K562 (cell line): ENCODE measurements at regions not wholly inside any gene's neighbourhood (a gene's known extent, or its start where the extent isn't known, plus 50 kb on each side); places are given as distances from the start of the nearest gene placed in this dataset.

Experiments used
- ATAC-seq: fragments of 200-7000 bp; cut with Tn5 transposase; 3 replicates; pipeline ENCODE4 v1.9.1; 2020; ENCODE audit warnings: moderate library complexity
- BruUV-seq: library from RNA; stranded (reverse); fragments of 400-500 nt; replicated peaks from 2 replicates; lab custom pipeline; 2021; lab: Mats Ljungman, UMichigan
- CTCF ChIA-PET: fragments of 300-600 bp; formaldehyde crosslinking; extraction: SDS; loops from one replicate; lab custom pipeline; 2021; ENCODE audit warnings: low intra/inter-chr PET ratio; lab: Yijun Ruan, JAX
- POLR2A ChIA-PET: fragments of 300-600, 350-650 bp; sonication (Branson Sonifier 250); formaldehyde crosslinking; extraction: SDS; loops from one replicate; lab custom pipeline; 2021; ENCODE audit warnings: antibody characterized with exemption, inconsistent platforms; lab: Yijun Ruan, JAX
- DNase-seq, 4 experiments: peaks; one replicate each; pipeline versions ENCODE4 v3.0.0 to v3.0.0-alpha.2; 2011 to 2018; ENCODE audit warnings: low spot score in 3 of 4, mixed read lengths in 3 of 4; ENCODE audit errors: extremely low read depth in 1 of 4
- FAIRE-seq: peaks from 2 replicates; lab custom pipeline; 2011; peaks lifted over from hg19 to GRCh38; lab: Jason Lieb, UNC
- H2AFZ ChIP-seq: 2 replicates; pipeline ENCODE4 v1.6.0; 2011; ENCODE audit warnings: low read depth, low read length, control low read depth, inconsistent platforms
- H3K27ac ChIP-seq: fragments of 200-600 bp; 3 replicates; pipeline ENCODE4 v1.8.0; 2011; ENCODE audit warnings: low read depth, mild to moderate bottlenecking, control low read depth, inconsistent platforms, low read length, moderate library complexity, mixed read lengths; ENCODE audit errors: extremely low read depth
- H3K27me3 ChIP-seq, 2 experiments: fragments of 300-600 bp in 1 of 2; 2 replicates in 1 of 2; 3 replicates in 1 of 2; pipeline versions ENCODE4 v1.6.0 to v1.8.0; 2011; ENCODE audit warnings: inconsistent platforms in 2 of 2, low read length in 2 of 2, mild to moderate bottlenecking in 1 of 2, mixed read lengths in 1 of 2, moderate library complexity in 1 of 2; ENCODE audit not compliant: control insufficient read depth in 2 of 2, insufficient read depth in 2 of 2
- H3K36me3 ChIP-seq: fragments of 300-600 bp; 3 replicates; pipeline ENCODE4 v1.8.0; 2011; ENCODE audit warnings: mild to moderate bottlenecking, low read length, inconsistent platforms; ENCODE audit not compliant: control insufficient read depth, insufficient read depth
- H3K4me1 ChIP-seq, 2 experiments: fragments of 200-600 bp in 1 of 2; replicated peaks in 1 of 2; 2 replicates in 1 of 2; 3 replicates in 1 of 2; pipeline versions ENCODE4 v1.5.1 to v1.8.0; 2011; ENCODE audit warnings: inconsistent platforms in 2 of 2, low read length in 2 of 2, mild to moderate bottlenecking in 1 of 2, mixed read lengths in 1 of 2, moderate library complexity in 1 of 2; ENCODE audit not compliant: control insufficient read depth in 2 of 2, insufficient read depth in 2 of 2
- H3K4me2 ChIP-seq: 2 replicates; pipeline ENCODE4 v1.6.1; 2011; ENCODE audit warnings: low read length, control low read depth, inconsistent platforms, mixed read lengths; ENCODE audit not compliant: insufficient read depth
- H3K4me3 ChIP-seq: fragments of 200-600 bp; sonication (generic), shearing (Covaris generic); 2 replicates; pipeline ENCODE4 v1.5.1; 2016; ENCODE audit warnings: control low read depth, inconsistent platforms
- H3K79me2 ChIP-seq: fragments of 200-600 bp; 3 replicates; pipeline ENCODE4 v1.8.0; 2011; ENCODE audit warnings: low read length, inconsistent platforms; ENCODE audit not compliant: control insufficient read depth, insufficient read depth
- H3K9ac ChIP-seq, 2 experiments: 2 replicates each; pipeline versions ENCODE4 v1.6.0 to v1.6.1; 2011; ENCODE audit warnings: low read depth in 2 of 2, low read length in 2 of 2, control low read depth in 1 of 2, inconsistent platforms in 1 of 2, mild to moderate bottlenecking in 1 of 2, mixed read lengths in 1 of 2; ENCODE audit not compliant: insufficient read depth in 1 of 2
- H3K9me1 ChIP-seq: one replicate; pipeline ENCODE4 v1.6.0; 2011; ENCODE audit warnings: inconsistent platforms, mild to moderate bottlenecking, low read length, moderate library complexity; ENCODE audit not compliant: control insufficient read depth, insufficient read depth
- H3K9me3 ChIP-seq: replicated peaks from 2 replicates; pipeline ENCODE4 v1.5.1; 2011; ENCODE audit warnings: low read depth, low read length, inconsistent platforms; ENCODE audit not compliant: control insufficient read depth, insufficient read depth
- H4K20me1 ChIP-seq: replicated peaks from 2 replicates; pipeline ENCODE4 v1.6.1; 2011; ENCODE audit warnings: low read length, inconsistent platforms, mixed read lengths; ENCODE audit not compliant: control insufficient read depth, insufficient read depth
- ILK ChIP-seq: fragments of 450-650 bp; IDR thresholded peaks from 2 replicates; pipeline ENCODE4 v1.6.1; 2016; ENCODE audit warnings: missing genetic modification characterization, low read depth, mild to moderate bottlenecking, missing compliant biosample characterization, moderate library complexity, borderline replicate concordance
- SP1 ChIP-seq: sonication (generic); formaldehyde crosslinking; IDR thresholded peaks from 2 replicates; pipeline ENCODE4 v1.8.1; 2022; ENCODE audit warnings: mild to moderate bottlenecking, missing genetic modification reagents
- TEAD4 ChIP-seq, 2 experiments: sonication (generic) in 1 of 2; formaldehyde crosslinking in 1 of 2; IDR thresholded peaks; 2 replicates each; pipeline versions ENCODE4 v1.6.1 to v1.8.0; 2012 to 2022; ENCODE audit warnings: borderline replicate concordance in 1 of 2, inconsistent platforms in 1 of 2, low read length in 1 of 2, mild to moderate bottlenecking in 1 of 2, missing genetic modification reagents in 1 of 2
- ZFPM2 ChIP-seq: fragments of 250-450 bp; sonication (Bioruptor Pico); IDR thresholded peaks from 2 replicates; pipeline ENCODE4 v1.5.1; 2022; ENCODE audit warnings: mild to moderate bottlenecking
- ZNF23 ChIP-seq: fragments of 250-450 bp; sonication (Bioruptor Pico); IDR thresholded peaks from 2 replicates; pipeline ENCODE4 v1.4.0; 2020; ENCODE audit warnings: mild to moderate bottlenecking
- ZNF444 ChIP-seq: fragments of 250-450 bp; sonication (Bioruptor Pico); IDR thresholded peaks from 2 replicates; pipeline ENCODE4 v1.4.0; 2020; ENCODE audit warnings: mild to moderate bottlenecking, moderate library complexity
- ZNF780A ChIP-seq: fragments of 250-450 bp; sonication (Bioruptor Pico); IDR thresholded peaks from 2 replicates; pipeline ENCODE4 v1.5.0; 2021; ENCODE audit warnings: mild to moderate bottlenecking
- WGBS: fragments of 100-300 bp; shearing (Covaris generic); methylation state at CpG from one replicate; pipeline ENCODE4 v1.1.6; 2016; ENCODE audit warnings: low coverage, mixed read lengths; ENCODE audit not compliant: insufficient coverage; ENCODE audit errors: missing lambda C conversion rate; 5-methylcytosine and 5-hydroxymethylcytosine counted together
- in situ Hi-C: fragments of 300-500 bp; cut with MboI; formaldehyde crosslinking; loops from 4 replicates; pipeline ENCODE4 v1.15.0; 2018; ENCODE audit warnings: inconsistent platforms, mixed read lengths
- intact Hi-C: fragments of 100-400 bp; cut with micrococcal nuclease; formaldehyde crosslinking; loops from 2 replicates; pipeline ENCODE4 v1.14.2; 2022
- TF ChIP-seq, protein P1 (sequence below): fragments of 250-450 bp; sonication (Bioruptor Pico); IDR thresholded peaks from 2 replicates; pipeline ENCODE4 v1.5.0; 2021
- TF ChIP-seq, protein P2 (sequence below): fragments of 450-650 bp; formaldehyde crosslinking; IDR thresholded peaks from 2 replicates; pipeline ENCODE4 v1.4.0; 2020; ENCODE audit warnings: mild to moderate bottlenecking, mixed read lengths

DNA sequence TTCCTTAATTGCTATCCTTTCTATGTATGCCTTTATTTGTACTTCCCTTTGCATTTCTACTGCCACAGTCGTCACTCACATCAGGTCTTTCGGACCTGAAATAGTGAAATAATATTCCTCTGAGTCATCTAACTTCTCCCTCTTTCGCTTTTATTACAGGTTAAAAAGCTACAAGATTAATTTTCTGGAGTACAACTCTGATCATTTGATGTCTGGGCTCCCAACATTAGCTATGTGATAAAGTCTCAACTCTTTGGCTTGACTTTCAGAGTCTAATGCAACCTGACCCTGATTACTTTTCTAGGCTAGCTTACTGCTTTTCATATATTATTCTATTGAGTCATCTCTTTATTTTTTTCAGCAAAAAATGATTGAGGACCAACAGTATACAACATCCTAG, 638.8 kb upstream of the WWC1 start:
- no peaks in the 10 kb centered on the region for H4K20me1 ChIP-seq
- H3K79me2 ChIP-seq = no peaks in the 10 kb centered on the region
- H3K9me3 ChIP-seq = no peaks in the 10 kb centered on the region
- H3K27me3 ChIP-seq = no peaks in the 10 kb centered on the region
- BruUV-seq = no TSS peak
- no peak overlapping the region for H2AFZ ChIP-seq
- FAIRE-seq (no peak), ATAC-seq (no peak), DNase-seq (no peak)
- no peaks in the 10 kb centered on the region for H3K4me1 ChIP-seq
- ChIA-PET POLR2A (no interaction called here), CTCF (no interaction called here)
- H3K9me1 ChIP-seq = no peaks in the 10 kb centered on the region
- in situ Hi-C loops = no loop called here
- TF ChIP-seq ILK (no peak), ZNF780A (CRISPR knock-in tag) (no peak), SP1 (CRISPR knock-in tag) (no peak), ZNF23 (CRISPR knock-in tag) (no peak), TEAD4 (IDR thresholded peaks at IDR 0.05; ENCODE audit: low read length) (no peak), TEAD4 (CRISPR knock-in tag; IDR thresholded peaks at IDR 0.05; ENCODE audit: borderline replicate concordance) (no peak)
- TF ChIP-seq, protein P1, sequence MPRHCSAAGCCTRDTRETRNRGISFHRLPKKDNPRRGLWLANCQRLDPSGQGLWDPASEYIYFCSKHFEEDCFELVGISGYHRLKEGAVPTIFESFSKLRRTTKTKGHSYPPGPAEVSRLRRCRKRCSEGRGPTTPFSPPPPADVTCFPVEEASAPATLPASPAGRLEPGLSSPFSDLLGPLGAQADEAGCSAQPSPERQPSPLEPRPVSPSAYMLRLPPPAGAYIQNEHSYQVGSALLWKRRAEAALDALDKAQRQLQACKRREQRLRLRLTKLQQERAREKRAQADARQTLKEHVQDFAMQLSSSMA (CRISPR knock-in tag) = no peak
- no peaks in the 10 kb centered on the region for H3K36me3 ChIP-seq
- H3K27ac ChIP-seq = no peak overlapping the region
- intact Hi-C loops = no loop called here
- no peak overlapping the region for H3K4me3 ChIP-seq
- WGBS = 0% methylated on average over 3 of the region's 3 CpGs
- H3K9ac ChIP-seq = no peak overlapping the region
- no peak overlapping the region for H3K4me2 ChIP-seq

DNA sequence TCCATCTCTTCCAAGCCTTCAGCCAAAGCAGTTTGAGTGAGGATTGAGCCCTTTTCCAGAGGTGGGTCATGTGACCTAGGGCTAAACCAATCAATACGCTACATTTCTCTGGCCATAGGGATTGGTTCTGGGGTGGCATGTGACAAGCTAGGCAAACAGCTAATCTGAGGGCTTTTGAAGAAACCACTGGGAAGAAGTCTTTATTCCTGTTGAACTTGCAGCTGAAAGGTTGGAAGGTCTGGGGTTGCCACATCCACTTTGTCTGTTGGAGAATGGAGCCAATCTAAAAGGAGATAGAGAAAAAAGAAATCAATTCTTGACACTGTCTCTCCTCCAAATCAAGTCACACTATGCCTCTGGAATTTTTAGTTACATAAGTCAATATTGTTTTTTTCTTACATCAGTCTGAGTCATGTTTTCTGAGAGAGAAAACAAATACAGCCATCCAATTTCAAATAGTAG, 637.8 kb upstream of the WWC1 start:
- ChIA-PET CTCF (no interaction called here), POLR2A (no interaction called here)
- Histone ChIP-seq H3K79me2 (no peaks in the 10 kb centered on the region), H3K4me2 (no peak overlapping the region), H4K20me1 (no peaks in the 10 kb centered on the region), H3K36me3 (no peaks in the 10 kb centered on the region), H3K27me3 (no peaks in the 10 kb centered on the region), H3K9me3 (no peaks in the 10 kb centered on the region), H3K4me3 (no peak overlapping the region), H3K9ac (no peak overlapping the region), H3K4me1 (no peaks in the 10 kb centered on the region), H2AFZ (no peak overlapping the region), H3K27ac (no peak overlapping the region), H3K9me1 (no peaks in the 10 kb centered on the region)
- in situ Hi-C loops = no loop called here
- 0% methylated on average over 1 of the region's 1 CpG for WGBS
- FAIRE-seq (no peak), DNase-seq (no peak), ATAC-seq (no peak)
- intact Hi-C loops = no loop called here
- TF ChIP-seq, protein P2, sequence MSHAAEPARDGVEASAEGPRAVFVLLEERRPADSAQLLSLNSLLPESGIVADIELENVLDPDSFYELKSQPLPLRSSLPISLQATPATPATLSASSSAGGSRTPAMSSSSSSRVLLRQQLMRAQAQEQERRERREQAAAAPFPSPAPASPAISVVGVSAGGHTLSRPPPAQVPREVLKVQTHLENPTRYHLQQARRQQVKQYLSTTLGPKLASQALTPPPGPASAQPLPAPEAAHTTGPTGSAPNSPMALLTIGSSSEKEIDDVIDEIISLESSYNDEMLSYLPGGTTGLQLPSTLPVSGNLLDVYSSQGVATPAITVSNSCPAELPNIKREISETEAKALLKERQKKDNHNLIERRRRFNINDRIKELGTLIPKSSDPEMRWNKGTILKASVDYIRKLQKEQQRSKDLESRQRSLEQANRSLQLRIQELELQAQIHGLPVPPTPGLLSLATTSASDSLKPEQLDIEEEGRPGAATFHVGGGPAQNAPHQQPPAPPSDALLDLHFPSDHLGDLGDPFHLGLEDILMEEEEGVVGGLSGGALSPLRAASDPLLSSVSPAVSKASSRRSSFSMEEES (CRISPR knock-in tag) = peak; percentile 48
- no peak for TF ChIP-seq ZNF444 (CRISPR knock-in tag)
- no peak for TF ChIP-seq ZFPM2 (CRISPR knock-in tag)
- BruUV-seq = no TSS peak
